ENCODE measurements at regions not wholly inside any gene's neighbourhood (a gene's known extent, or its start where the extent isn't known, plus 50 kb on each side); places are given as distances from the start of the nearest gene placed in this dataset.

DNA sequence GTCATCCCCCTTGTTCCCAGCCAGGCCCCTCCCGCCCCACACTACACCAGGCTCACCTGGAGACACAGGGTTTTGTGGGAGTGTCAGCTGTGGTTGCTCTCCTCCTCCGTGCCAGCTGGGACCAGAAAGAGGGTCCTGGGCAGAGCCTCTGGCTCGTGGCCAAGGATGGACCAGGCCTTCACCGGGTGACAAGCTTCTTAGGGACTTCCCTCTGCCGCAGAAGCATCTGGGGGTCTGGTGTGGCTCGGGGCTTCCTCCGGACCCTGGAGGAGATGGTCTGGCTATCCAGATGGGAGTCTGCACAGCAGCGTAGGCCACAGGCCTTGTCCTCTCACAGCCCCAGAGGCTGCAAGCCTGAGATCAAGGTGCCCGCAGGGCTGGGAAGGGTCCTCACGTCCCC is 63.8 kb upstream of the CFAP46 start:
- no peak for DNase-seq (ENCODE audit: low spot score)

DNA sequence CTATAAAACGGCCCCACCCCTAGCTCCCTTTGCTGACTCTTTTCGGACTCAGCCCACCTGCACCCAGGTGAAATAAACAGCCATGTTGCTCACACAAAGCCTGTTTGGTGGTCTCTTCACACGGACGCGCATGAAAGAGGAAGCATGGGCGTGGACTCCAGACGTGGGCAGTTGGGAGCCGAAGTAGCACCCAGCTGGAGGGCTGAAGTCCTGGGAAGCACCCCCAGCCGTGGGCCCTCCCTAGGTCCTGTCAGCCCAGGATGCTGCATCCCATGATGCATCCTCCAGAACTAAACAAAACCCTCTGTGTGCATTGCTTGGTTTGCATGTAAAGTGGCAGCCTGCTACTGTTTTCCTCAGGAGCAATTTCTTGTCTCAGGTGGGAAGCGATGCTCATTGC is 62.1 kb upstream of the CFAP46 start:
- DNase-seq (ENCODE audit: low spot score): no peak

DNA sequence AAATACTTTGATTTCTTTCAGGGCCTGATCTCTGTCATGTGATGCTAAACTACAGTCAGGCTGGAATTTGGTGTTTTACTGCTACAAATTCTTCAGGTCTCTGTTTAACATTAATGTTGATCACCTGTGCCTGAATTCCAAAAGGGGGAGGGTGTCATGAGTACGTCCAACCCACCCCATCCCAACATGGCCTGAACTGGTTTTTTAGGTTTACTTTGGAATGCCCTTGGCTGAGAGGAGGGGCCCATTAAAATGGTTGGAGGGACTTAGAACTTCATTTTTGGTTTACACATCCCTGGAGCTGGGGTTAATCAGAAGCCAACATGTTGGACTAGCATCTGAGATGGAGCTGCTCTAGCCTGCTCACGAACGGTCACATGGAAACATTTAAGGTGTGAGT is 60.8 kb upstream of the CFAP46 start:
- DNase-seq (ENCODE audit: low spot score): no peak

DNA sequence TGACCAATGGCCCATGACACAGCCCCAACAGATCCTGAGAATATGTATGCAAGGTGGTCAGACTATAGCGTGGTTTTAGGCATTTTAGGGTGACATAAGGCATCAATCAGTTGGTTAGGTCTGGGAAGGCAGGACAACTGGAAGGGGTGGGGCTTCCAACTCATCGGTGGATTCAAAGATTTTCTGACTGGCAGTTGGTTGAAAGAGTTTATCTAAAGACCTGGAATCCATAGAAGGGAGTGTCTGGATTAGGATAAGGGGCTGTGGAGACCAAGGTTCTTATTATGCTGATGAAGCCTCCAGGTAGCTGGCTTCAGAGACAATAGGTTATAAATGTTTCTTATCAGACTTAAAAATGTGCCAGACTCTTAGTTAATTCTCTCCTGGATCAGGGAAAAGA is 60.3 kb upstream of the CFAP46 start:
- no peak for DNase-seq (ENCODE audit: low spot score)

DNA sequence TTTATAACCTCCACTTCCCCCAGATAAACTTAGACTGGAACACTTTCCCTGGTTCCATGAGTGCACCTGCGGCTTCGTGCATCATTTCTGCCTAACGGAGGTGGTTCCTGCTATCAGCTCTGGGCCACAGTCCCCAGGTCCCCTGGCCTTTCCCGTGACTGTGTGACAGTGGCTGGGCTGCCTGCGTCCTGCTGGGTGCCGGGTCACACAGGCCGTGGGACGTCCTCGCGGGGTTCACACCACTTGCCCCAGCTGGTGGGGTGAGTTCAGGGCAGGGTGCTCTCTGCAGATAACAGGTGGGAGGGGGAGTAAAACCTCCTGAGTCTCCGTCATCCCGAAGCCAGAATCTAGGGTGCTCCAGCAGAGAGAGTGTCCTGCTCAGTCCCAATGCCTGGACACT is 58.7 kb upstream of the CFAP46 start:
- no peak for DNase-seq (ENCODE audit: low spot score)

DNA sequence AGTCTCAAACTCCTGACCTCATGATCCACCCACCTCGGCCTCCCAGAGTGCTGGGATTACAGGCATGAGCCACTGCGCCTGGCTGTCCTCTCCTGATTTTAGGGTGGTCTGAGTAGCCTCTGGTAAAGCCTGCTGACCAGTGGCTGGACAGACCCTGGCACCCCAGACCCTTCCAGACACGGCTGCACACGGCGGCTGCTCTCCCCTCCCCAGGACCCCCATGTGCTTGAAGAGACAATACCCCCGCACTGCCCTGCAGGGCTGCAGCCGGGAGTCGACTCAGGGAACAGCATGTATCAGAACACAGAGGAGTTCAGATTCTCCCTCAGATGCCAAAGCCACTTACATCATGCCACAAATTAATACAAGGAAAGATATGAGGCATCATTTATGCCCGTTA is 58.3 kb upstream of the CFAP46 start:
- no peak for DNase-seq (ENCODE audit: low spot score)

DNA sequence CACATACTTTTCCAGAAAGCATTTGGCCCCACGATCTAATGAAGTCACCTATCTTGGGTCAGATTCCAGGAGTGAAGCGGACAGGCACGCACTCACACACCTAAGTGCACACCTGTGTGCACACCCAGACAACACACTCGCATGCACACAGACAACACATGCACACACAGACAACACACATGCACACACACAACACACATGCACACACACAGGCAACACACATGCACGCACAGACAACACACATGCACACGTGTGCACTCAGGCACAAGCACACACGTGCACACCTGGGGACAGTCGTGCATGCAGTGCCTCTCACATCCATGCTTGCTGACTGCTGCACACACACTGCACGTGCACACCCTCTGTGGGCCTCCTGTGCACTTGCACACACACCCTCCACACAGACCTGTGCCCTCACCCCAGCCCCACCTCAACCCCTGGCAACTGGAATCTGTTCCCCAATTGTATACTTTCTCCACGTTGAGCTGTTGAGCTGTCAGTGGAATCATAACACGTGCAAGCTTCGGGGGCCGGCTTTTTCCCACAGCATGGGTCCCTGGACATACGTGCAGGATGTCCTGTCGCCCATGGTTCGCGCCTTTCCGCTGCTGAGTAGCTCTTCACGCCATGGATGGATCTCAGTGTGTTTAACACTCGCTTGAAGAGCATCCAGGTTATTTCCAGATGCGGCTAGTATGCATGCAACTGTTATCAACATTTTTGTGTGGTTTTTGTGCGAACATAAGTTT is 55.3 kb upstream of the CFAP46 start:
- DNase-seq (ENCODE audit: low spot score): no peak

DNA sequence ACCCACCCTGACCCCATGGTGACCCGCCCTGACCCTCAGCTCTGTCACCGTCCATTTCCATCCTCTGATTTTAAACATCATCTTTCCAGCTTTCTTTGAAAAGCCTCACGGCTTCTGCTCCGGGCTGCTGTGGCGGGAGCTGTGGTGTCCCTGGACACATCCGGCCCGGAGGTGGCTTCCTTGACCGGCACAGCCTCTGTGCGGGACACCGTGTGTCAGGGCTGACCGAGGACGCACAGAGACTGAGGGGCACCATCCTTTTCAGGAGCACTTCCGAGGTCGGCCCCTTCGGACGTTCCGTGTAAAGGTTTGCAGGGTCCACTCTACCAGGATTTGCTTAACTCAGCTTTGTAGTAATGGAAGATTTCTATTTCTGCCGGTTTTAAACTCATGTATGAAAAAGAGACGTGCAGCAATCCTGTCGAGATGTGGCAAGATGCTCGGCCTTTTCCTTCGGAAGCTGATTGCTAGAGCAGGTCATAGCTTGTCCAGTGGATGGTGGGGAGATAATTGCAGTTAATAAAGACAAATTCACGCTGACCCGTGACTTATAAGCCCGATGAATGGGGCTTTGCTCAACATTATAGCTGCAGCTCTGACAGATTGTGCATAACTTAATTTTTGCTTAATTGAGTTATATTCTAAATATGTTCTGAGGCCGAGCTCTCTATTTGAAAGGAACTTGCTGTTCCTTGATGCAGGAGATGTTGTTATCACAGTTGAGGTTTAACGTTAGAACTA is 54.4 kb upstream of the CFAP46 start:
- no peak for DNase-seq (ENCODE audit: low spot score)

DNA sequence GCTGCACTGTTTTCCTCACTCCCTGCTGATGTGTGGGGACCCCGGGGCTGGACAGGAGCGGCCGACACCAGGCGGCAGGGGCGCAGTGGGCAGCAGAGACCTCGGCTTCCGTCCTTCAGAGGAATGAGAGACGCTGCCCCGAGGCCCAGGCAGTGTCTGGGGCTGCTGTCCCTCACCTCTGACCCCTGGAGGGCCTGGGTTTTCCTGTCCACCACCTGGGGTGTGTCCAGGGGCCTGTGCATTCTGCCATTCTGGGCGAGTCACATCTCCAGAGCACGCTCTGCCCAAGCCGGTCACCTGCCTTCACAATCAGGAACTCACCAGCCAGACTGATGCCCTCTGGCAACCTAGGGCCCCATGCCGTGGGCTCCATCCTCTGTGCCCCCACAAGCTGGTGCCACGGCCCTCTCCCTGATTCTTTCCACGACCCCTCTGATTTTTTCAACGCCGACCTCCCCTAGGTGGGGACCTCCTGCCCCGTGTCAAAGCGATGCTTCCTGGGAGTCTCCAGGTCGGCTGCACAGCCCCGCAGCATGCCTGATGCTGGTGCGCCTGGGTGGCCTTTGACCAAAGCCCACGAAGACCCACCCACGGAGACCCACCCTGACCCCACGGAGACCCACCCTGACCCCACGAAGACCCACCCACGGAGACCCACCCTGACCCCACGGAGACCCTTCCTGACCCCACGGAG is 53.7 kb upstream of the CFAP46 start:
- DNase-seq (ENCODE audit: low spot score): no peak

DNA sequence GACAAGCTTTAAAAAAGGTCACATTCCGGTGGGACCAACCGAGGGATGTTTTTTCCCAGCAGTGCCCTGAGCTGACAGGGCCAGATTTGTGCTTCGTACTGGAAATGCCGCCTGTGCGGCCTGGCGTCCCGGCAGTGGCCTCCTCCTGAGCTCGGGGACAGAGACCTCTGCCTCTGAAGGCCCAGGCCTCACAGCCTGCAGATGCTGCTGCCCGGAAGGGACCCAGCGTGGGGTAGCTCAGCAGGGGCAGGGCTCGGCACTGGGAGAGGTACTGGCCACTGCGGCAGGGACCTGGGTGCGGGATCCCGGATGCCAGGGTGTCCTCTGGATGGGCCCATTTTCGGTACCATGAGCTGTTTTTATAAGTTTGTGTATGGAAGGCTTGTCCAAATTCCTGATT is 52.4 kb upstream of the CFAP46 start:
- no peak for DNase-seq (ENCODE audit: low spot score)

DNA sequence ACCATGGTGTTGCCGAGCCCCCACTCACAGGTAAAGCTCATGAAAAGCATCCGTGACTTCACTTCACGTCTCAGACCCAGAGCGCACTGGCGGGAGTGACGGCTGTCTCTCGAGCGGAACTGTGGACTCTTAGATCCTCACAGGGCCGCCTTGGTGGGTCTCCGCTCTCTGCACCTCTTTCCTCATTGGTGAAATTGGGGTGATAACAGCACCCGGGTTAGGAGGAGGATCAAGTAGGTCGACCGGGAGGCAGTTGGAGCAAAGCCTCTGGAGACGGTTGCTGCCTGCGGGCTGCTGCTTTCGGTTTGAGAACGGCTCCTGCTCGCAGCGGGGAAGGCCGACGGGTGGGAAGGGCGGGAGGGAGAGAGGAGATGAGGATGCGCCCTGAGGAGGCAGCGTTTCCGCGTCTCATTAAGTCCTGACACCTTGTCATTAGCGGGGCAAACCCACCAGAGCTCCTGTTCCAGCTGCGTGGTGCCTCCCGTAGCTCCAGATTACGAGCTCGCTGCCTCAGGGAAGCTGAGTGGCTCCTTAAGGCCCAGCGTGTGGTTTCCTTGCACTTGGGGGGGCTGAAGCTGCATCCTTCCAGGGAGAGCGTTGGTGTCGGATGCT is 51.9 kb upstream of the CFAP46 start:
- DNase-seq (ENCODE audit: low spot score): no peak

DNA sequence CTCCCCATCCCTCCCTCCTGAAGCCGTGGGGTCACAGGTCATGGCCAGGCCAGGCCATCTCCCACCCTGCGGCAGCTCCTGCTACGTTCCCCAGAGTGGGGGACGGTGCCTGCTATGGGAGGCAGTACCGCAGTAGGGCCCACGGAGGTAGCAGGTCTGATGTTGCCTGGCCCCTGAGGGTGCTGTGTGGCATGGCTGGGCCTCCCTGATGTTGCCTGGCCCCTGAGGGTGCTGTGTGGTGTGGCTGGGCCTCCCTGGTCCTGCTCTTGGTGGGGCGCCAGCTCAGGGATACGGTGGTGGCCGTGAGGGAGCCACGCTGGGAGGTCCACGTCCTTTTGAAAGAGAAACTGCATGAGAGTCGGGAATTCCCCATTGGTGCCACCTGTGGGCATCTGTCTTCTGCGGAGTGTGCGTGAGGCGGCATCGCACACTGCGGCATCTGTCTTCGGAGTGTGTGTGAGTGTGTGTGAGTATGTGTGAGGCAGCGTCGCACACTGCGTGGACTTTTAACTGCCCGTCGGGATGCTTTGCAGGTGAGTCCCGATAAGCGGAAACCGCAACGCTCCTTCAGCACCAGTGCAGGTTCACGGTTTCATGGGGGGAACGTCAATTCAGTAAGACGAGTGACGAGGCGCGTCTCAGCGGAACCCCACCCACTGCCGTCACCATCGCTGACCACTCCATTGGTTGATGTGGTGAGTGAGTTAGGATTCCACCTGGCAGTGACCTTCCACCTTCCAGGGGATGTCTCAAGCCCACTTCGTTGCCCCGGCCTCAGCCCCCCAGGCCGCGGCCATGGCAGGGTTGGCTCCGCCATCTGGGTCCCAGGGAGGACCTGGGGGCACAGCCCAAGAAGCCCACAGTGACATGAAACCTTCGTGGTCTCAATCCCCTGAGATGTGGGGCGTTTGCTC is 51.2 kb upstream of the CFAP46 start:
- no peak for DNase-seq (ENCODE audit: low spot score)

DNA sequence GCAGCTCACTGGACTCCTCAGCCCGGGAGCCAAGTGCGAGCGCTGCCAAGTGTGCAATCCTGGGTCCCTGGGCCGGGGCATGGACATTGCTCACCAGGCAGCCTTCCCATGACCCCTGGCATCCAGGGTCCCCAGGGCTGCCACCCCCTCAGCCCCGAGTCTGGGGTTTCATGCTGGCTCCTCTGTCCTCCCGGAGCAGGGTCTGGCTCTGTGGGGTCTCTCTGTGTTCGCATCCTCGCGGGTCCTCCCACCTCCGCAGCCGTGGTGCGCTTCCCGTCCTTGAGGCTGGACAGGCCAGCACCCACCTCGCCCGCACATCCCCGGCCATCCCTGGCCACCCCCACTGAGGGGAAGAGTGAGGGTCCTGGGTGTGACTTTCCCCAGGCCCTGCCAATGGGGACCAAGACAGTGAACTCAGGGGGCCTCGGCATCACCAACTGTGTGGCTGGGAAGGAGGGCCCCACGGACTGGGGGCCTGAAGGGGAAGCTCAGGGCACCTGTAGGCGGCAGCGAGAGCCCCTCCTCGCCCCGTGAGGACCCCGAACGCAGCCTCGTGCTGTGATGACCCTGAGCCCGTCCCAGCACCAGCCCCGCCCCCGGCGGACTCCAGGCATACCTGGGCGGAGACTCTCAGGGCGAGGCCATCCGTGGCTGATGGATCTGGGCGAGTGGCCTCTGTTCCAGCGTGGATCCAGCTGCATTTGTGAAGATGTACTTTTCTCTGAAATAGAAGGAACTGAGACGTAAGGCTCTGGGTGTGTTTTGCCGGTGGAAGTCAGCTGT is 50.3 kb upstream of the CFAP46 start:
- no peak for DNase-seq (ENCODE audit: low spot score)
